Endothelial cell of umbilical vein (primary cell): ENCODE measurements at regions not wholly inside any gene's neighbourhood (a gene's known extent, or its start where the extent isn't known, plus 50 kb on each side); places are given as distances from the start of the nearest gene placed in this dataset.

ENCODE experiments used
- BruUV-seq: library from RNA; stranded (reverse); fragments of 400-500 nt; replicated peaks from 2 replicates; lab custom pipeline; 2021; lab: Mats Ljungman, UMichigan
- CTCF ChIA-PET: fragments of 300-600, 350-600 bp; sonication (Branson Sonifier 250); formaldehyde crosslinking; loops from one replicate; lab custom pipeline; 2021; ENCODE audit warnings: antibody characterized with exemption, inconsistent platforms; lab: Charles Lee
- POLR2A ChIA-PET: fragments of 300-600, 350-600 bp; sonication (Branson Sonifier 250); formaldehyde crosslinking; loops from one replicate; lab custom pipeline; 2021; ENCODE audit warnings: antibody characterized with exemption, inconsistent platforms; lab: Charles Lee
- DNase-seq: peaks from one replicate; pipeline ENCODE4 v3.0.0-alpha.2; 2011; ENCODE audit warnings: low read depth, low spot score
- FAIRE-seq: peaks from 2 replicates; lab custom pipeline; 2011; peaks lifted over from hg19 to GRCh38; lab: Jason Lieb, UNC
- H2AFZ ChIP-seq: 2 replicates; pipeline ENCODE4 v1.6.0; 2012; ENCODE audit warnings: low read depth, low read length, control low read depth, inconsistent platforms
- H3K27ac ChIP-seq: 2 replicates; pipeline ENCODE4 v1.5.1; 2011; ENCODE audit warnings: low read depth, mild to moderate bottlenecking, control low read depth, low read length, moderate library complexity; ENCODE audit not compliant: insufficient read depth
- H3K27me3 ChIP-seq, 2 experiments: 2 replicates each; pipeline versions ENCODE4 v1.6.0 to v1.6.1; 2011; ENCODE audit warnings: low read length in 2 of 2, mixed read lengths in 1 of 2; ENCODE audit not compliant: control insufficient read depth in 2 of 2, insufficient read depth in 2 of 2
- H3K36me3 ChIP-seq, 2 experiments: 2 replicates in 1 of 2; 3 replicates in 1 of 2; pipeline ENCODE4 v1.5.1; 2011; ENCODE audit warnings: low read length in 2 of 2, mild to moderate bottlenecking in 1 of 2, moderate library complexity in 1 of 2; ENCODE audit not compliant: control insufficient read depth in 2 of 2, insufficient read depth in 2 of 2; ENCODE audit errors: extremely low read depth in 1 of 2
- H3K4me1 ChIP-seq: 3 replicates; pipeline ENCODE4 v1.5.1; 2011; ENCODE audit warnings: mild to moderate bottlenecking, low read length; ENCODE audit not compliant: control insufficient read depth, insufficient read depth; ENCODE audit errors: extremely low read depth
- H3K4me2 ChIP-seq: 2 replicates; pipeline ENCODE4 v1.6.1; 2011; ENCODE audit warnings: low read length, control low read depth, mixed read lengths; ENCODE audit not compliant: insufficient read depth
- H3K4me3 ChIP-seq, 3 experiments: fragments of 200-600 bp in 1 of 3; sonication (generic), shearing (Covaris generic) in 1 of 3; replicated peaks in 1 of 3; 2 replicates each; pipeline ENCODE4 v1.5.1; 2011 to 2016; ENCODE audit warnings: control low read depth in 3 of 3, low read length in 3 of 3, mild to moderate bottlenecking in 2 of 3, inconsistent platforms in 1 of 3, low read depth in 1 of 3, moderate library complexity in 1 of 3; ENCODE audit not compliant: insufficient read depth in 1 of 3
- H3K79me2 ChIP-seq: 2 replicates; pipeline ENCODE4 v1.6.0; 2012; ENCODE audit warnings: low read length, inconsistent platforms; ENCODE audit not compliant: control insufficient read depth, insufficient read depth
- H3K9ac ChIP-seq: replicated peaks from 2 replicates; pipeline ENCODE3; 2011; ENCODE audit warnings: low read length, control low read depth; ENCODE audit not compliant: insufficient read depth; ENCODE audit errors: extremely low read depth
- H3K9me1 ChIP-seq: replicated peaks from 3 replicates; pipeline ENCODE4 v1.6.0; 2011; ENCODE audit warnings: mild to moderate bottlenecking, low read length; ENCODE audit not compliant: control insufficient read depth, insufficient read depth; ENCODE audit errors: extremely low read depth
- H3K9me3 ChIP-seq: replicated peaks from 2 replicates; pipeline ENCODE4 v1.5.1; 2012; ENCODE audit warnings: low read length, inconsistent platforms; ENCODE audit not compliant: control insufficient read depth, insufficient read depth
- H4K20me1 ChIP-seq: replicated peaks from 2 replicates; pipeline ENCODE3; 2011; ENCODE audit warnings: mild to moderate bottlenecking, low read length; ENCODE audit not compliant: control insufficient read depth, insufficient read depth; ENCODE audit errors: extremely low read depth
- CTCF ChIP-seq, 2 donors: IDR thresholded peaks; 1 replicate in 1 of 2; 2 replicates in 1 of 2; pipeline ENCODE4 v1.5.1; 2011; ENCODE audit warnings: low read length in 2 of 2, mild to moderate bottlenecking in 2 of 2, moderate library complexity in 2 of 2, control low read depth in 1 of 2, inconsistent platforms in 1 of 2, low read depth in 1 of 2; ENCODE audit not compliant: insufficient read depth in 1 of 2; ENCODE audit errors: extremely low read depth in 1 of 2
- EZH2 ChIP-seq: IDR thresholded peaks from 2 replicates; pipeline ENCODE4 v1.6.1; 2012; ENCODE audit warnings: borderline replicate concordance, low read depth, mild to moderate bottlenecking, moderate library complexity, low read length, inconsistent platforms; ENCODE audit not compliant: severe bottlenecking
- FOS ChIP-seq: IDR thresholded peaks from 2 replicates; pipeline ENCODE4 v1.6.1; 2011; ENCODE audit warnings: mild to moderate bottlenecking, low read length, moderate library complexity, borderline replicate concordance; ENCODE audit not compliant: insufficient read depth
- GATA2 ChIP-seq: IDR thresholded peaks from 2 replicates; pipeline ENCODE4 v1.7.0; 2011; ENCODE audit warnings: low read depth, mild to moderate bottlenecking, moderate library complexity, mixed read lengths, low read length; ENCODE audit not compliant: insufficient read length, insufficient read depth
- JUN ChIP-seq: IDR thresholded peaks from 2 replicates; pipeline ENCODE4 v1.6.1; 2011; ENCODE audit warnings: borderline replicate concordance, low read depth; ENCODE audit not compliant: insufficient read length, insufficient read depth
- MAX ChIP-seq: IDR thresholded peaks from 2 replicates; pipeline ENCODE4 v1.6.1; 2011; ENCODE audit not compliant: insufficient read depth, insufficient read length
- MYC ChIP-seq: IDR thresholded peaks from one replicate; pipeline ENCODE4 v1.6.1; 2011; ENCODE audit warnings: mild to moderate bottlenecking, low read depth, low read length
- POLR2A ChIP-seq: IDR thresholded peaks from 2 replicates; pipeline ENCODE4 v1.6.1; 2012; ENCODE audit warnings: low read depth, mild to moderate bottlenecking, control low read depth, low read length
- POLR2AphosphoS5 ChIP-seq: IDR thresholded peaks from 2 replicates; pipeline ENCODE4 v1.6.1; 2012; ENCODE audit warnings: low read depth, mild to moderate bottlenecking, control low read depth, low read length, moderate library complexity; ENCODE audit not compliant: insufficient read depth
- dilution Hi-C: fragments of 300-500 bp; cut with MboI; formaldehyde crosslinking; loops from one replicate; pipeline ENCODE4 v1.15.0; 2019; ENCODE audit warnings: low sequenced_read_pairs; ENCODE audit not compliant: extremely low pct_ligation_motif_present
- intact Hi-C: fragments of 100-400 bp; cut with micrococcal nuclease; formaldehyde crosslinking; loops from one replicate; pipeline ENCODE4 v1.10.0; 2022

GRCh38 chr21:36261459-36261858, 58.5 kb upstream of the MORC3 start:
- no peak for FAIRE-seq
- BruUV-seq = no TSS peak
- no peaks in the 10 kb centered on the region for H3K79me2 ChIP-seq
- no peaks in the 10 kb centered on the region for H3K9me1 ChIP-seq
- CTCF ChIA-PET = interaction anchor here (0.9 kb wide), 1 partner anchor 28 kb away, joined by 3 read pairs; no protein-coding TSS in a partner anchor
- POLR2A ChIA-PET = interaction anchor here (0.7 kb wide), 1 partner anchor 328 kb away, joined by 7 read pairs; no protein-coding TSS in a partner anchor
- dilution Hi-C loops = no loop called here
- H3K27me3 ChIP-seq = no peaks in the 10 kb centered on the region
- no peaks in the 10 kb centered on the region for H3K36me3 ChIP-seq
- H3K9me3 ChIP-seq = no peaks in the 10 kb centered on the region
- no peak overlapping the region for H3K27ac ChIP-seq
- H3K4me3 ChIP-seq = no peak overlapping the region
- no peak overlapping the region for H2AFZ ChIP-seq
- no peak overlapping the region for H3K9ac ChIP-seq
- peaks cover 3% of the 10 kb centered on the region for H3K4me1 ChIP-seq
- TF ChIP-seq FOS (no peak), MYC (no peak), JUN (no peak), POLR2A (no peak), POLR2AphosphoS5 (no peak), CTCF (IDR thresholded peaks at IDR 0.05; ENCODE audit: extremely low read depth in 1 of 2, insufficient read depth in 1 of 2, low read depth in 1 of 2, low read length in 2 of 2) (no peak), MAX (no peak), EZH2 (no peak), GATA2 (no peak)
- intact Hi-C loops = loop anchor here (5.0 kb wide), 1 partner anchor 109 kb away; no protein-coding TSS in a partner anchor
- H3K4me2 ChIP-seq = no peak overlapping the region
- H4K20me1 ChIP-seq = no peaks in the 10 kb centered on the region
- no peak for DNase-seq
